HepG2 (cell line): ENCODE measurements at regions not wholly inside any gene's neighbourhood (a gene's known extent, or its start where the extent isn't known, plus 50 kb on each side); places are given as distances from the start of the nearest gene placed in this dataset.

Experiments
- ATAC-seq: fragments of 200-7000 bp; cut with Tn5 transposase; 3 replicates; pipeline ENCODE4 v1.9.1; 2020; ENCODE audit warnings: mild to moderate bottlenecking, moderate library complexity
- BruUV-seq: library from RNA; stranded (reverse); fragments of 400-500 nt; replicated peaks from 2 replicates; lab custom pipeline; 2021; lab: Mats Ljungman, UMichigan
- CTCF ChIA-PET: fragments of 300-600 bp; formaldehyde crosslinking; extraction: SDS; loops from one replicate; lab custom pipeline; 2021; ENCODE audit warnings: low total read pairs, inconsistent platforms, low intra/inter-chr PET ratio; lab: Yijun Ruan, JAX
- POLR2A ChIA-PET: fragments of 350-600 bp; sonication (Branson Sonifier 250); formaldehyde crosslinking; loops from one replicate; lab custom pipeline; 2020; ENCODE audit warnings: antibody characterized with exemption, inconsistent platforms; lab: Yijun Ruan, JAX
- DNase-seq: peaks from one replicate; pipeline ENCODE4 v3.0.0-alpha.2; 2015; ENCODE audit warnings: low spot score
- FAIRE-seq: peaks from 3 replicates; lab custom pipeline; 2011; peaks lifted over from hg19 to GRCh38; lab: Jason Lieb, UNC
- H2AFZ ChIP-seq: one replicate; pipeline ENCODE4 v1.6.1; 2011; ENCODE audit warnings: low read length, inconsistent platforms
- H3K27ac ChIP-seq: fragments of 300-600 bp; 3 replicates; pipeline ENCODE4 v1.8.0; 2011; ENCODE audit warnings: mixed run types, mild to moderate bottlenecking, mixed read lengths, low read length, inconsistent platforms; ENCODE audit not compliant: insufficient read depth; ENCODE audit errors: extremely low read length
- H3K27me3 ChIP-seq, 2 experiments: fragments of 200-600 bp in 1 of 2; 2 replicates in 1 of 2; 3 replicates in 1 of 2; pipeline versions ENCODE4 v1.6.0 to v1.8.0; 2011; ENCODE audit warnings: low read length in 2 of 2, mild to moderate bottlenecking in 2 of 2, moderate library complexity in 2 of 2, inconsistent platforms in 1 of 2; ENCODE audit not compliant: insufficient read depth in 2 of 2, control insufficient read depth in 1 of 2
- H3K36me3 ChIP-seq, 2 experiments: fragments of 200-600 bp in 1 of 2; replicated peaks in 1 of 2; 2 replicates in 1 of 2; 3 replicates in 1 of 2; pipeline versions ENCODE4 v1.5.1 to v1.8.0; 2011; ENCODE audit warnings: low read length in 2 of 2, inconsistent platforms in 1 of 2; ENCODE audit not compliant: insufficient read depth in 2 of 2, control insufficient read depth in 1 of 2
- H3K4me1 ChIP-seq: 2 replicates; pipeline ENCODE4 v1.5.1; 2012; ENCODE audit warnings: low read length, inconsistent platforms; ENCODE audit not compliant: insufficient read depth
- H3K4me2 ChIP-seq: 2 replicates; pipeline ENCODE4 v1.6.0; 2011; ENCODE audit warnings: low read depth, low read length, inconsistent platforms
- H3K4me3 ChIP-seq, 3 experiments: fragments of 200-600 bp in 1 of 3; sonication (generic), shearing (Covaris generic) in 1 of 3; replicated peaks in 1 of 3; 2 replicates each; pipeline ENCODE4 v1.5.1; 2011 to 2016; ENCODE audit warnings: low read length in 3 of 3, inconsistent platforms in 2 of 3, low read depth in 2 of 3, mild to moderate bottlenecking in 2 of 3, control low read depth in 1 of 3, mixed read lengths in 1 of 3; ENCODE audit not compliant: insufficient read depth in 1 of 3
- H3K79me2 ChIP-seq: one replicate; pipeline ENCODE4 v1.6.1; 2011; ENCODE audit warnings: low read length, inconsistent platforms; ENCODE audit not compliant: insufficient read depth
- H3K9ac ChIP-seq: 2 replicates; pipeline ENCODE4 v1.6.0; 2011; ENCODE audit warnings: mild to moderate bottlenecking, low read depth, low read length, inconsistent platforms; ENCODE audit not compliant: insufficient read depth
- H3K9me3 ChIP-seq: 2 replicates; pipeline ENCODE4 v1.5.1; 2012; ENCODE audit warnings: mild to moderate bottlenecking, low read length
- H4K20me1 ChIP-seq: 2 replicates; pipeline ENCODE4 v1.6.0; 2011; ENCODE audit warnings: inconsistent platforms, mild to moderate bottlenecking, low read length, moderate library complexity; ENCODE audit not compliant: insufficient read depth
- GPN1 ChIP-seq: sonication (generic); formaldehyde crosslinking; IDR thresholded peaks from 2 replicates; pipeline ENCODE4 v1.5.1; 2020; ENCODE audit warnings: missing genetic modification reagents, borderline replicate concordance
- HHEX ChIP-seq: IDR thresholded peaks from 2 replicates; pipeline ENCODE4 v1.6.1; 2016; ENCODE audit warnings: control low read depth
- KDM2A ChIP-seq: sonication (generic); formaldehyde crosslinking; IDR thresholded peaks from 2 replicates; pipeline ENCODE4 v1.4.0; 2020; ENCODE audit warnings: low read depth, missing genetic modification reagents, borderline replicate concordance
- MAFF ChIP-seq: IDR thresholded peaks from 2 replicates; pipeline ENCODE4 v1.6.1; 2011; ENCODE audit warnings: low read depth, low read length, improper control_type of control experiment
- SIN3B ChIP-seq: fragments of 150-350 bp; IDR thresholded peaks from 2 replicates; pipeline ENCODE4 v1.6.1; 2014; ENCODE audit warnings: low read length
- TCF7L2 ChIP-seq: IDR thresholded peaks from 2 replicates; pipeline ENCODE4 v1.6.1; 2011; ENCODE audit warnings: mild to moderate bottlenecking, low read depth, low read length, moderate library complexity
- WGBS: methylation state at CpG from one replicate; pipeline ENCODE4 v1.1.6; 2017; ENCODE audit warnings: low lambda C conversion rate; 5-methylcytosine and 5-hydroxymethylcytosine counted together
- in situ Hi-C: cut with HindIII; loops from 2 replicates; pipeline ENCODE4 v1.10.0; 2017; ENCODE audit warnings: low pct_unique_long_range_greater_than_20kb; ENCODE audit not compliant: extremely low pct_ligation_motif_present
- intact Hi-C: fragments of 100-400 bp; cut with micrococcal nuclease; formaldehyde crosslinking; loops from one replicate; pipeline ENCODE4 v1.10.0; 2022; ENCODE audit not compliant: unreplicated experiment
- TF ChIP-seq, protein P1 (sequence below): sonication (generic); formaldehyde crosslinking; IDR thresholded peaks from 2 replicates; pipeline ENCODE4 v1.4.0; 2020; ENCODE audit warnings: missing genetic modification reagents, borderline replicate concordance
- TF ChIP-seq, protein P2 (sequence below): sonication (generic); formaldehyde crosslinking; IDR thresholded peaks from 2 replicates; pipeline ENCODE4 v1.8.0; 2022; ENCODE audit warnings: mild to moderate bottlenecking, missing genetic modification reagents, moderate library complexity
- TF ChIP-seq, protein P3 (sequence below): sonication (generic); formaldehyde crosslinking; IDR thresholded peaks from 2 replicates; pipeline ENCODE4 v1.4.0; 2020; ENCODE audit warnings: missing genetic modification reagents, mild to moderate bottlenecking, borderline replicate concordance
- TF ChIP-seq, protein P4 (sequence below): sonication (generic); formaldehyde crosslinking; IDR thresholded peaks from 2 replicates; pipeline ENCODE4 v1.4.0; 2020; ENCODE audit warnings: missing genetic modification reagents
- TF ChIP-seq, protein P5 (sequence below): IDR thresholded peaks from 2 replicates; pipeline ENCODE4 v1.6.1; 2012; ENCODE audit warnings: inconsistent platforms
- TF ChIP-seq, protein P6 (sequence below): sonication (generic); formaldehyde crosslinking; IDR thresholded peaks from 2 replicates; pipeline ENCODE4 v1.9.0; 2022; ENCODE audit warnings: low read depth, missing genetic modification reagents
- TF ChIP-seq, protein P7 (sequence below), 2 experiments: fragments of 450-650 bp in 1 of 2; sonication (generic) in 1 of 2; formaldehyde crosslinking; IDR thresholded peaks; 2 replicates each; pipeline versions ENCODE4 v1.5.0 to v1.8.0; 2020 to 2022; ENCODE audit warnings: mild to moderate bottlenecking in 1 of 2, missing genetic modification reagents in 1 of 2

DNA sequence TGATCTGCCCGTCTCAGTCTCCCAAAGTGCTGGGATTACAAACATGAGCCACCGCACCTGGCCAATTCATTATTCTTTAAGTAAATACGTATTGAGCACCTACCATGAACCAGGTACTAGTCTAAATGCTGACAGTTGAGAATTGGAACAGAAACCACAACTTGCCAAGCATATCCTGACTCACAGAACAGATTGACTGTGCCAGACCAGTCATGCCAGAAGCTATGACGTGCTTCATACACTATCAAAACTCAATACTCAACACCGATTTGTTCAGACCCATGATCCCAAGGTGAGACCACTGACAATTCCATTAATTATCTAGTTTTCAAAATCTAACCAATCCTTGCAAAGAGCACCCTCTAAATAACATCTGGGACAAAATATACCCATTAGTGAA lies 148.6 kb downstream of the B3GNT2 start (continued):
- TF ChIP-seq, protein P1, sequence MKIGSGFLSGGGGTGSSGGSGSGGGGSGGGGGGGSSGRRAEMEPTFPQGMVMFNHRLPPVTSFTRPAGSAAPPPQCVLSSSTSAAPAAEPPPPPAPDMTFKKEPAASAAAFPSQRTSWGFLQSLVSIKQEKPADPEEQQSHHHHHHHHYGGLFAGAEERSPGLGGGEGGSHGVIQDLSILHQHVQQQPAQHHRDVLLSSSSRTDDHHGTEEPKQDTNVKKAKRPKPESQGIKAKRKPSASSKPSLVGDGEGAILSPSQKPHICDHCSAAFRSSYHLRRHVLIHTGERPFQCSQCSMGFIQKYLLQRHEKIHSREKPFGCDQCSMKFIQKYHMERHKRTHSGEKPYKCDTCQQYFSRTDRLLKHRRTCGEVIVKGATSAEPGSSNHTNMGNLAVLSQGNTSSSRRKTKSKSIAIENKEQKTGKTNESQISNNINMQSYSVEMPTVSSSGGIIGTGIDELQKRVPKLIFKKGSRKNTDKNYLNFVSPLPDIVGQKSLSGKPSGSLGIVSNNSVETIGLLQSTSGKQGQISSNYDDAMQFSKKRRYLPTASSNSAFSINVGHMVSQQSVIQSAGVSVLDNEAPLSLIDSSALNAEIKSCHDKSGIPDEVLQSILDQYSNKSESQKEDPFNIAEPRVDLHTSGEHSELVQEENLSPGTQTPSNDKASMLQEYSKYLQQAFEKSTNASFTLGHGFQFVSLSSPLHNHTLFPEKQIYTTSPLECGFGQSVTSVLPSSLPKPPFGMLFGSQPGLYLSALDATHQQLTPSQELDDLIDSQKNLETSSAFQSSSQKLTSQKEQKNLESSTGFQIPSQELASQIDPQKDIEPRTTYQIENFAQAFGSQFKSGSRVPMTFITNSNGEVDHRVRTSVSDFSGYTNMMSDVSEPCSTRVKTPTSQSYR (CRISPR knock-in tag): no peak
- TF ChIP-seq, protein P2, sequence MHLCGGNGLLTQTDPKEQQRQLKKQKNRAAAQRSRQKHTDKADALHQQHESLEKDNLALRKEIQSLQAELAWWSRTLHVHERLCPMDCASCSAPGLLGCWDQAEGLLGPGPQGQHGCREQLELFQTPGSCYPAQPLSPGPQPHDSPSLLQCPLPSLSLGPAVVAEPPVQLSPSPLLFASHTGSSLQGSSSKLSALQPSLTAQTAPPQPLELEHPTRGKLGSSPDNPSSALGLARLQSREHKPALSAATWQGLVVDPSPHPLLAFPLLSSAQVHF: no peak
- TF ChIP-seq MAFF: 0 out of 2 replicates have a peak, but pooled peaks have one; percentile 22

DNA sequence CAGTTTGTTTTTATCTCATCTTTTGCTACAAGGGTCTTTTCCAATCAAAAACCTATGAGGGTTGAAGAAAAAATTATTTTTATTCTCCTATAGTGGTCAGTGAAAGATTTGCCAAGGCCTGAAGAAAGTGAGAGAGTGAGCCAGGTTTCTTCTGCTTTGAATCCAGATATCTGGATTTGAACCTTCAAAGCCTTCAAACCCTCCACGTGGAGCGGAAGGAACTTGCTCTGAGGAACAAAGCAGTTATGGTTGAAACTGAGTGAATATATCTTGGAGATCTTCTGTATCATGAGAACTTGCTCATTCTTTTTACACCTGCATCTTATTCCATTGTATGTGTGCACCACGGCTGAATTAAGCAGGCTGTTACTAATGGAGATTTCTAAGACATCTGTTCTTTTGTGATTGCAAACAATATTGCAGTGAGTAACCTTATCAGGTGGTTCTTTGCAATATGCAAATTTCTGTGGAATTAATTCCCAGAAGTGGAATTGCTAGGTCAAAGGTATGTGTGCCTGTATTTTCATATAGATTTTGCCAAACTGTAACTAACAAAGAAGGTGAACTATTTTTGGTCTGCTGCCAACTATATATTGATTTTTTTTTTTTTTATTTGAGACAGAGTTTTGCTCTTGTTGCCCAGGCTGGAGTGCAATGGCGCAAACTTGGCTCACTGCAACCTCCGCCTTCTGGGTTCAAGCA lies 147.9 kb downstream of the B3GNT2 start:
- Histone ChIP-seq H4K20me1 (no peaks in the 10 kb centered on the region), H3K36me3 (no peaks in the 10 kb centered on the region), H3K9me3 (no peaks in the 10 kb centered on the region), H3K27ac (no peak overlapping the region), H3K79me2 (no peaks in the 10 kb centered on the region), H3K27me3 (no peaks in the 10 kb centered on the region), H3K4me2 (no peak overlapping the region), H3K9ac (no peak overlapping the region), H3K4me1 (peaks cover 10% of the 10 kb centered on the region; the same call in 1 of the 2 replicates), H3K4me3 (no peak overlapping the region), H2AFZ (no peak overlapping the region)
- 56% methylated on average over 5 of the region's 5 CpGs for WGBS
- POLR2A ChIA-PET: no interaction called here
- no peak for DNase-seq
- intact Hi-C loops (no loop called here), in situ Hi-C loops (no loop called here)
- no peak for FAIRE-seq
- ATAC-seq: no peak; the same call in 2 of the 3 replicates
- BruUV-seq: no TSS peak
- CTCF ChIA-PET: no interaction called here
- TF ChIP-seq, protein P3, sequence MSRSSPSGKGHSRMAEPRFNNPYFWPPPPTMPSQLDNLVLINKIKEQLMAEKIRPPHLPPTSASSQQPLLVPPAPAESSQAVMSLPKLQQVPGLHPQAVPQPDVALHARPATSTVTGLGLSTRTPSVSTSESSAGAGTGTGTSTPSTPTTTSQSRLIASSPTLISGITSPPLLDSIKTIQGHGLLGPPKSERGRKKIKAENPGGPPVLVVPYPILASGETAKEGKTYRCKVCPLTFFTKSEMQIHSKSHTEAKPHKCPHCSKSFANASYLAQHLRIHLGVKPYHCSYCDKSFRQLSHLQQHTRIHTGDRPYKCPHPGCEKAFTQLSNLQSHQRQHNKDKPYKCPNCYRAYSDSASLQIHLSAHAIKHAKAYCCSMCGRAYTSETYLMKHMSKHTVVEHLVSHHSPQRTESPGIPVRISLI: peak; percentile 72; the same call in 1 of the 2 replicates
- TF ChIP-seq HHEX (CRISPR knock-in tag) (no peak), SIN3B (no peak), KDM2A (CRISPR knock-in tag) (no peak), GPN1 (CRISPR knock-in tag) (no peak), TCF7L2 (no peak)
- TF ChIP-seq, protein P4, sequence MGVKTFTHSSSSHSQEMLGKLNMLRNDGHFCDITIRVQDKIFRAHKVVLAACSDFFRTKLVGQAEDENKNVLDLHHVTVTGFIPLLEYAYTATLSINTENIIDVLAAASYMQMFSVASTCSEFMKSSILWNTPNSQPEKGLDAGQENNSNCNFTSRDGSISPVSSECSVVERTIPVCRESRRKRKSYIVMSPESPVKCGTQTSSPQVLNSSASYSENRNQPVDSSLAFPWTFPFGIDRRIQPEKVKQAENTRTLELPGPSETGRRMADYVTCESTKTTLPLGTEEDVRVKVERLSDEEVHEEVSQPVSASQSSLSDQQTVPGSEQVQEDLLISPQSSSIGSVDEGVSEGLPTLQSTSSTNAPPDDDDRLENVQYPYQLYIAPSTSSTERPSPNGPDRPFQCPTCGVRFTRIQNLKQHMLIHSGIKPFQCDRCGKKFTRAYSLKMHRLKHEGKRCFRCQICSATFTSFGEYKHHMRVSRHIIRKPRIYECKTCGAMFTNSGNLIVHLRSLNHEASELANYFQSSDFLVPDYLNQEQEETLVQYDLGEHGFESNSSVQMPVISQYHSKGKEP: no peak
- TF ChIP-seq, protein P5, sequence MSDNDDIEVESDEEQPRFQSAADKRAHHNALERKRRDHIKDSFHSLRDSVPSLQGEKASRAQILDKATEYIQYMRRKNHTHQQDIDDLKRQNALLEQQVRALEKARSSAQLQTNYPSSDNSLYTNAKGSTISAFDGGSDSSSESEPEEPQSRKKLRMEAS: no peak
- TF ChIP-seq, protein P6, sequence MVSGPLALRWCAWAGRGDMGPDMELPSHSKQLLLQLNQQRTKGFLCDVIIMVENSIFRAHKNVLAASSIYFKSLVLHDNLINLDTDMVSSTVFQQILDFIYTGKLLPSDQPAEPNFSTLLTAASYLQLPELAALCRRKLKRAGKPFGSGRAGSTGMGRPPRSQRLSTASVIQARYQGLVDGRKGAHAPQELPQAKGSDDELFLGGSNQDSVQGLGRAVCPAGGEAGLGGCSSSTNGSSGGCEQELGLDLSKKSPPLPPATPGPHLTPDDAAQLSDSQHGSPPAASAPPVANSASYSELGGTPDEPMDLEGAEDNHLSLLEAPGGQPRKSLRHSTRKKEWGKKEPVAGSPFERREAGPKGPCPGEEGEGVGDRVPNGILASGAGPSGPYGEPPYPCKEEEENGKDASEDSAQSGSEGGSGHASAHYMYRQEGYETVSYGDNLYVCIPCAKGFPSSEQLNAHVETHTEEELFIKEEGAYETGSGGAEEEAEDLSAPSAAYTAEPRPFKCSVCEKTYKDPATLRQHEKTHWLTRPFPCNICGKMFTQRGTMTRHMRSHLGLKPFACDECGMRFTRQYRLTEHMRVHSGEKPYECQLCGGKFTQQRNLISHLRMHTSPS: no peak
- TF ChIP-seq, protein P7, sequence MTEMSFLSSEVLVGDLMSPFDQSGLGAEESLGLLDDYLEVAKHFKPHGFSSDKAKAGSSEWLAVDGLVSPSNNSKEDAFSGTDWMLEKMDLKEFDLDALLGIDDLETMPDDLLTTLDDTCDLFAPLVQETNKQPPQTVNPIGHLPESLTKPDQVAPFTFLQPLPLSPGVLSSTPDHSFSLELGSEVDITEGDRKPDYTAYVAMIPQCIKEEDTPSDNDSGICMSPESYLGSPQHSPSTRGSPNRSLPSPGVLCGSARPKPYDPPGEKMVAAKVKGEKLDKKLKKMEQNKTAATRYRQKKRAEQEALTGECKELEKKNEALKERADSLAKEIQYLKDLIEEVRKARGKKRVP (CRISPR knock-in tag; IDR thresholded peaks at IDR 0.05): no peak
